ENCODE measurements at regions not wholly inside any gene's neighbourhood (a gene's known extent, or its start where the extent isn't known, plus 50 kb on each side); places are given as distances from the start of the nearest gene placed in this dataset.

- no peak for TF ChIP-seq YY1 (tag by site-specific recombination; IDR thresholded peaks at IDR 0.05)
These were observed 83.9 kb upstream of the NBPF4 start (continued) for GRCh38 chr1:108327534-108328466.

GRCh38 chr1:108345776-108346531, 102.1 kb upstream of the NBPF4 start:
- POLR2A ChIA-PET = no interaction called here
- Histone ChIP-seq H3K36me3 (ENCODE audit: control insufficient read depth in 2 of 2, insufficient read depth in 1 of 2, low read length in 2 of 2) (no peaks in the 10 kb centered on the region), H3K4me1 (ENCODE audit: control insufficient read depth, insufficient read depth, low read length) (no peaks in the 10 kb centered on the region), H3K27ac (ENCODE audit: extremely low read depth, low read depth, low read length) (no peak overlapping the region), H3K4me3 (ENCODE audit: low read depth, low read length) (no peak overlapping the region), H3K9me3 (ENCODE audit: control insufficient read depth, insufficient read depth, low read depth, low read length) (no peaks in the 10 kb centered on the region)
- CTCF ChIA-PET = no interaction called here
- TF ChIP-seq ZNF114 (tag by site-specific recombination; IDR thresholded peaks at IDR 0.05) (no peak), ZNF843 (tag by site-specific recombination; IDR thresholded peaks at IDR 0.05) (no peak), SP7 (tag by site-specific recombination; IDR thresholded peaks at IDR 0.05) (no peak), ZNF140 (tag by site-specific recombination; IDR thresholded peaks at IDR 0.05) (no peak), ZNF214 (tag by site-specific recombination; IDR thresholded peaks at IDR 0.05; ENCODE audit: borderline replicate concordance) (no peak), SP3 (tag by site-specific recombination; IDR thresholded peaks at IDR 0.05) (no peak), ZNF202 (tag by site-specific recombination; IDR thresholded peaks at IDR 0.05; ENCODE audit: borderline replicate concordance) (no peak), ZNF19 (tag by site-specific recombination; IDR thresholded peaks at IDR 0.05; ENCODE audit: low read depth) (no peak), ZNF362 (tag by site-specific recombination; IDR thresholded peaks at IDR 0.05) (no peak), ZEB2 (tag by site-specific recombination; IDR thresholded peaks at IDR 0.05) (no peak), ZNF433 (tag by site-specific recombination; IDR thresholded peaks at IDR 0.05; ENCODE audit: low read depth) (no peak)
- TF ChIP-seq, protein P1, sequence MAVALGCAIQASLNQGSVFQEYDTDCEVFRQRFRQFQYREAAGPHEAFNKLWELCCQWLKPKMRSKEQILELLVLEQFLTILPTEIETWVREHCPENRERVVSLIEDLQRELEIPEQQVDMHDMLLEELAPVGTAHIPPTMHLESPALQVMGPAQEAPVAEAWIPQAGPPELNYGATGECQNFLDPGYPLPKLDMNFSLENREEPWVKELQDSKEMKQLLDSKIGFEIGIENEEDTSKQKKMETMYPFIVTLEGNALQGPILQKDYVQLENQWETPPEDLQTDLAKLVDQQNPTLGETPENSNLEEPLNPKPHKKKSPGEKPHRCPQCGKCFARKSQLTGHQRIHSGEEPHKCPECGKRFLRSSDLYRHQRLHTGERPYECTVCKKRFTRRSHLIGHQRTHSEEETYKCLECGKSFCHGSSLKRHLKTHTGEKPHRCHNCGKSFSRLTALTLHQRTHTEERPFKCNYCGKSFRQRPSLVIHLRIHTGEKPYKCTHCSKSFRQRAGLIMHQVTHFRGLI (tag by site-specific recombination; IDR thresholded peaks at IDR 0.05) = no peak
- TF ChIP-seq, protein P2, sequence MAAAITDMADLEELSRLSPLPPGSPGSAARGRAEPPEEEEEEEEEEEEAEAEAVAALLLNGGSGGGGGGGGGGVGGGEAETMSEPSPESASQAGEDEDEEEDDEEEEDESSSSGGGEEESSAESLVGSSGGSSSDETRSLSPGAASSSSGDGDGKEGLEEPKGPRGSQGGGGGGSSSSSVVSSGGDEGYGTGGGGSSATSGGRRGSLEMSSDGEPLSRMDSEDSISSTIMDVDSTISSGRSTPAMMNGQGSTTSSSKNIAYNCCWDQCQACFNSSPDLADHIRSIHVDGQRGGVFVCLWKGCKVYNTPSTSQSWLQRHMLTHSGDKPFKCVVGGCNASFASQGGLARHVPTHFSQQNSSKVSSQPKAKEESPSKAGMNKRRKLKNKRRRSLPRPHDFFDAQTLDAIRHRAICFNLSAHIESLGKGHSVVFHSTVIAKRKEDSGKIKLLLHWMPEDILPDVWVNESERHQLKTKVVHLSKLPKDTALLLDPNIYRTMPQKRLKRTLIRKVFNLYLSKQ (tag by site-specific recombination; IDR thresholded peaks at IDR 0.05; ENCODE audit: borderline replicate concordance) = no peak
- TF ChIP-seq, protein P3, sequence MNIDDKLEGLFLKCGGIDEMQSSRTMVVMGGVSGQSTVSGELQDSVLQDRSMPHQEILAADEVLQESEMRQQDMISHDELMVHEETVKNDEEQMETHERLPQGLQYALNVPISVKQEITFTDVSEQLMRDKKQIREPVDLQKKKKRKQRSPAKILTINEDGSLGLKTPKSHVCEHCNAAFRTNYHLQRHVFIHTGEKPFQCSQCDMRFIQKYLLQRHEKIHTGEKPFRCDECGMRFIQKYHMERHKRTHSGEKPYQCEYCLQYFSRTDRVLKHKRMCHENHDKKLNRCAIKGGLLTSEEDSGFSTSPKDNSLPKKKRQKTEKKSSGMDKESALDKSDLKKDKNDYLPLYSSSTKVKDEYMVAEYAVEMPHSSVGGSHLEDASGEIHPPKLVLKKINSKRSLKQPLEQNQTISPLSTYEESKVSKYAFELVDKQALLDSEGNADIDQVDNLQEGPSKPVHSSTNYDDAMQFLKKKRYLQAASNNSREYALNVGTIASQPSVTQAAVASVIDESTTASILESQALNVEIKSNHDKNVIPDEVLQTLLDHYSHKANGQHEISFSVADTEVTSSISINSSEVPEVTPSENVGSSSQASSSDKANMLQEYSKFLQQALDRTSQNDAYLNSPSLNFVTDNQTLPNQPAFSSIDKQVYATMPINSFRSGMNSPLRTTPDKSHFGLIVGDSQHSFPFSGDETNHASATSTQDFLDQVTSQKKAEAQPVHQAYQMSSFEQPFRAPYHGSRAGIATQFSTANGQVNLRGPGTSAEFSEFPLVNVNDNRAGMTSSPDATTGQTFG (tag by site-specific recombination; IDR thresholded peaks at IDR 0.05; ENCODE audit: borderline replicate concordance) = no peak

Data from HEK293 (cell line).